NB4 (cell line): ENCODE measurements at regions not wholly inside any gene's neighbourhood (a gene's known extent, or its start where the extent isn't known, plus 50 kb on each side); places are given as distances from the start of the nearest gene placed in this dataset.

Experiments used
- DNase-seq: peaks from one replicate; pipeline ENCODE4 v3.0.0; 2010; ENCODE audit warnings: low read depth
- H3K4me3 ChIP-seq: one replicate; pipeline ENCODE4 v1.5.1; 2011; ENCODE audit warnings: mild to moderate bottlenecking, low read depth, low read length, moderate library complexity
- CTCF ChIP-seq: IDR thresholded peaks from one replicate; pipeline ENCODE4 v1.5.1; 2012; ENCODE audit warnings: low read depth, low read length
- MAX ChIP-seq: IDR thresholded peaks from 2 replicates; pipeline ENCODE4 v1.6.1; 2011; ENCODE audit warnings: low read depth, low read length
- MYC ChIP-seq: IDR thresholded peaks from 2 replicates; pipeline ENCODE4 v1.6.1; 2011; ENCODE audit warnings: low read depth, low read length
- POLR2A ChIP-seq: IDR thresholded peaks from 2 replicates; pipeline ENCODE4 v1.6.1; 2011; ENCODE audit warnings: mild to moderate bottlenecking; ENCODE audit not compliant: insufficient read length; ENCODE audit errors: extremely low read depth

GRCh38 chr11:80967649-80968048, 1526.8 kb upstream of the TENM4 start:
- no peak for TF ChIP-seq CTCF
- DNase-seq, result no peak
- no peak overlapping the region for H3K4me3 ChIP-seq

- no peak overlapping the region for H3K4me3 ChIP-seq
- TF ChIP-seq CTCF (no peak), MYC (no peak), POLR2A (no peak), MAX (no peak)
- no peak for DNase-seq
Observed at GRCh38 chr11:80960381-80961029, 1519.7 kb upstream of the TENM4 start.

- DNase-seq, result no peak
- TF ChIP-seq CTCF (no peak), MYC (no peak), MAX (no peak), POLR2A (no peak)
- no peak overlapping the region for H3K4me3 ChIP-seq
Observed at GRCh38 chr11:80959751-80960150, 1518.9 kb upstream of the TENM4 start.

GRCh38 chr11:80958987-80959386, 1518.2 kb upstream of the TENM4 start:
- no peak overlapping the region for H3K4me3 ChIP-seq
- DNase-seq, result no peak
- TF ChIP-seq POLR2A (no peak), MYC (no peak), MAX (no peak), CTCF (no peak)

GRCh38 chr11:80958361-80958760, 1517.5 kb upstream of the TENM4 start:
- no peak for TF ChIP-seq MAX
- H3K4me3 ChIP-seq, result no peak overlapping the region
- peak; percentile 6 for DNase-seq

GRCh38 chr11:80955588-80955987, 1514.8 kb upstream of the TENM4 start:
- TF ChIP-seq MYC (no peak), CTCF (no peak), MAX (no peak), POLR2A (no peak)
- DNase-seq, result no peak
- H3K4me3 ChIP-seq, result no peak overlapping the region
